ENCODE measurements at regions not wholly inside any gene's neighbourhood (a gene's known extent, or its start where the extent isn't known, plus 50 kb on each side); places are given as distances from the start of the nearest gene placed in this dataset.
"Not testable (repeated sequence)": the region's sequence is repeated elsewhere in the genome, so short reads cannot be mapped to it uniquely, and the experiment has no call there.

GRCh38 chr6:79391480-79391879 lies 145.8 kb downstream of the LCA5 start:
- no peak for DNase-seq

GRCh38 chr6:79385893-79386292 lies 151.3 kb downstream of the LCA5 start:
- no peak for DNase-seq

- DNase-seq = no peak
Measured at GRCh38 chr6:79385333-79385732, 150.9 kb upstream of the HMGN3 start.

- DNase-seq = no peak
Measured at GRCh38 chr6:79384845-79385244, 150.4 kb upstream of the HMGN3 start.

GRCh38 chr6:79378957-79379356 lies 144.5 kb upstream of the HMGN3 start:
- no peak for DNase-seq

GRCh38 chr6:79377888-79378348 lies 143.4 kb upstream of the HMGN3 start:
- DNase-seq = no peak

- no peak for DNase-seq
Measured at GRCh38 chr6:79377047-79377446, 142.6 kb upstream of the HMGN3 start.

GRCh38 chr6:79375635-79376337 lies 141.3 kb upstream of the HMGN3 start:
- no peak for DNase-seq

GRCh38 chr6:79374308-79374707 lies 139.8 kb upstream of the HMGN3 start:
- no peak for DNase-seq

GRCh38 chr6:79373880-79374279 lies 139.4 kb upstream of the HMGN3 start:
- no peak for DNase-seq

GRCh38 chr6:79373246-79373645 lies 138.8 kb upstream of the HMGN3 start:
- DNase-seq = no peak

- DNase-seq = no peak
Measured at GRCh38 chr6:79372757-79373156, 138.3 kb upstream of the HMGN3 start.

GRCh38 chr6:79369026-79369425 lies 134.5 kb upstream of the HMGN3 start:
- DNase-seq = no peak

- not testable (repeated sequence) for DNase-seq
Measured at GRCh38 chr6:79363441-79363840, 129.0 kb upstream of the HMGN3 start.

- DNase-seq = not testable (repeated sequence)
Measured at GRCh38 chr6:79361074-79361473, 126.6 kb upstream of the HMGN3 start.

- DNase-seq = no peak
Measured at GRCh38 chr6:79353226-79353625, 118.7 kb upstream of the HMGN3 start.

- DNase-seq = no peak
Measured at GRCh38 chr6:79338493-79338892, 104.0 kb upstream of the HMGN3 start.

- no peak for DNase-seq
Measured at GRCh38 chr6:79335133-79335674, 100.7 kb upstream of the HMGN3 start.

- no peak for DNase-seq
Measured at GRCh38 chr6:79334674-79335073, 100.2 kb upstream of the HMGN3 start.

GRCh38 chr6:79330704-79331103 lies 96.2 kb upstream of the HMGN3 start:
- no peak for DNase-seq

- DNase-seq = no peak
Measured at GRCh38 chr6:79313254-79313653, 78.8 kb upstream of the HMGN3 start.

- DNase-seq = no peak
Measured at GRCh38 chr6:79307321-79308036, 73.0 kb upstream of the HMGN3 start.

- DNase-seq = no peak
Measured at GRCh38 chr6:79305020-79305419, 70.5 kb upstream of the HMGN3 start.

- DNase-seq = no peak
Measured at GRCh38 chr6:79302341-79302740, 67.9 kb upstream of the HMGN3 start.

Data from left hindlimb (tissue), 1 donor.